Neural progenitor cell (in vitro differentiated cells): ENCODE measurements at regions not wholly inside any gene's neighbourhood (a gene's known extent, or its start where the extent isn't known, plus 50 kb on each side); places are given as distances from the start of the nearest gene placed in this dataset.
"Not testable (repeated sequence)": the region's sequence is repeated elsewhere in the genome, so short reads cannot be mapped to it uniquely, and the experiment has no call there.

Source experiments
- DNase-seq: peaks from one replicate; pipeline ENCODE4 v3.0.0-alpha.2; 2016; ENCODE audit warnings: low spot score
- H2AFZ ChIP-seq: fragments of 200-600 bp; sonication (generic); replicated peaks from 2 replicates; pipeline ENCODE4 v1.6.1; 2016; ENCODE audit warnings: antibody characterized with exemption
- H3F3A ChIP-seq: fragments of 200-600 bp; sonication (generic); 2 replicates; pipeline ENCODE4 v1.6.1; 2016; ENCODE audit warnings: antibody characterized with exemption, low read depth
- H3K27ac ChIP-seq: fragments of 200-600 bp; sonication (generic); 2 replicates; pipeline ENCODE4 v1.5.1; 2016; ENCODE audit warnings: mild to moderate bottlenecking
- H3K27me3 ChIP-seq: fragments of 200-600 bp; sonication (generic); 2 replicates; pipeline ENCODE4 v1.6.1; 2016; ENCODE audit warnings: mild to moderate bottlenecking, moderate library complexity
- H3K36me3 ChIP-seq: fragments of 200-600 bp; sonication (generic); 2 replicates; pipeline ENCODE4 v1.5.1; 2016
- H3K4me1 ChIP-seq: fragments of 200-600 bp; sonication (generic); 2 replicates; pipeline ENCODE4 v1.6.1; 2016; ENCODE audit warnings: mixed run types
- H3K4me2 ChIP-seq: fragments of 200-600 bp; sonication (generic); 2 replicates; pipeline ENCODE4 v1.6.1; 2016
- H3K4me3 ChIP-seq: fragments of 200-600 bp; sonication (generic); 2 replicates; pipeline ENCODE4 v1.5.1; 2016
- H3K79me2 ChIP-seq: fragments of 200-600 bp; sonication (generic); 2 replicates; pipeline ENCODE4 v1.6.1; 2016; ENCODE audit warnings: low read depth
- H3K9ac ChIP-seq: fragments of 200-600 bp; sonication (generic); 2 replicates; pipeline ENCODE4 v1.6.1; 2016
- H3K9me3 ChIP-seq: fragments of 200-600 bp; sonication (generic); 2 replicates; pipeline ENCODE4 v1.5.1; 2016; ENCODE audit warnings: low read depth
- H4K20me1 ChIP-seq: fragments of 200-600 bp; sonication (generic); 2 replicates; pipeline ENCODE4 v1.6.1; 2016; ENCODE audit warnings: low read depth
- H3K27ac Mint-ChIP-seq: 3 replicates; pipeline ENCODE4 v1.8.0; 2021; ENCODE audit warnings: mixed read lengths
- H3K27me3 Mint-ChIP-seq: 2 replicates; pipeline ENCODE4 v1.8.0; 2022; ENCODE audit warnings: low read depth, mild to moderate bottlenecking, inconsistent platforms, moderate library complexity, mixed read lengths; ENCODE audit not compliant: insufficient read depth
- H3K36me3 Mint-ChIP-seq: 3 replicates; pipeline ENCODE4 v1.8.0; 2021; ENCODE audit warnings: mixed read lengths
- H3K4me1 Mint-ChIP-seq: 3 replicates; pipeline ENCODE4 v1.8.0; 2021; ENCODE audit warnings: mixed read lengths
- H3K4me3 Mint-ChIP-seq: 3 replicates; pipeline ENCODE4 v1.8.0; 2021; ENCODE audit warnings: mild to moderate bottlenecking, moderate library complexity, mixed read lengths
- H3K9me3 Mint-ChIP-seq: 3 replicates; pipeline ENCODE4 v1.8.0; 2020; ENCODE audit warnings: mixed read lengths
- EZH2 ChIP-seq: fragments of 200-600 bp; sonication (generic); IDR thresholded peaks from 2 replicates; pipeline ENCODE4 v1.6.1; 2017; ENCODE audit warnings: antibody characterized with exemption, mild to moderate bottlenecking, moderate library complexity
- EZH2phosphoT487 ChIP-seq: fragments of 200-600 bp; sonication (generic); IDR thresholded peaks from 2 replicates; pipeline ENCODE4 v1.6.1; 2017; ENCODE audit warnings: antibody characterized with exemption
- TF ChIP-seq, protein P1 (sequence below): fragments of 200-600 bp; sonication (generic); IDR thresholded peaks from 2 replicates; pipeline ENCODE4 v1.5.1; 2017; ENCODE audit warnings: antibody characterized with exemption, mild to moderate bottlenecking

DNA sequence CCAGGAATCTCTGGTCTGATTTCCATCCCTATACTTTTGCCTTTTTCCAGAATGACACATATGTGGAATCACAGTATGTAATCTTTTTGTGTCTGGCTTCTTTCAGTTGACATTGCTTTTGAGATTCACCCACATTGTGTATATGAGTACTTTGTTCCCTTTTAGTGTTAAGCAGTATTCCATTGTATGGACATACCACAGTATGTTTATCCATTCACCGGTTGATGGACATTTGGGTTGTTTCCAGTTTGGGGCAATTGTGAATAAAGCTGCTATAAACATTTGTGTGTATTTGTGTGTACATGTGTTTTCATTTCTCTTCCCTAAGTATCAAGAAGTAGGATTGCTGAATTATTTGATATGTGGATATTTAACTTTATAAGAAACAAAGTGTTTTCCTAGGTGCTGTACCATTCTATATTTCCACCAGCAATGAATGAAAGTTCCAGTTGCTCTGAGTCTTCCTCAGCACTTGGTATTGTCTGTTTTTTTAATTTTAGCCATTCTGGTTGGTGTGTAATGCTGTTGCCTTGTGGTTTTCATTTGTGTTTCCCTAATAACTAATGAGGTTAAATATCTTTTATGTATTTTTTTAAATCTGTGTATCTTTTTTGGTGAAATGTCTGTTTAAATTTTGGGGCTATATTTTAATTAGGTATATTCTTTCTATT, 203.5 kb upstream of the HAAO start:
- no peaks in the 10 kb centered on the region for H3F3A ChIP-seq
- peaks cover 4% of the 10 kb centered on the region for H3K4me1 ChIP-seq
- Mint-ChIP-seq H3K27me3 (peaks cover 2% of the 10 kb centered on the region), H3K27ac (no peak overlapping the region), H3K4me1 (peaks cover 3% of the 10 kb centered on the region), H3K4me3 (no peak overlapping the region), H3K36me3 (no peaks in the 10 kb centered on the region), H3K9me3 (peaks cover 8% of the 10 kb centered on the region)
- no peaks in the 10 kb centered on the region for H4K20me1 ChIP-seq
- H2AFZ ChIP-seq, result no peak overlapping the region
- no peaks in the 10 kb centered on the region for H3K79me2 ChIP-seq
- H3K27ac ChIP-seq, result no peak overlapping the region
- TF ChIP-seq, protein P1, sequence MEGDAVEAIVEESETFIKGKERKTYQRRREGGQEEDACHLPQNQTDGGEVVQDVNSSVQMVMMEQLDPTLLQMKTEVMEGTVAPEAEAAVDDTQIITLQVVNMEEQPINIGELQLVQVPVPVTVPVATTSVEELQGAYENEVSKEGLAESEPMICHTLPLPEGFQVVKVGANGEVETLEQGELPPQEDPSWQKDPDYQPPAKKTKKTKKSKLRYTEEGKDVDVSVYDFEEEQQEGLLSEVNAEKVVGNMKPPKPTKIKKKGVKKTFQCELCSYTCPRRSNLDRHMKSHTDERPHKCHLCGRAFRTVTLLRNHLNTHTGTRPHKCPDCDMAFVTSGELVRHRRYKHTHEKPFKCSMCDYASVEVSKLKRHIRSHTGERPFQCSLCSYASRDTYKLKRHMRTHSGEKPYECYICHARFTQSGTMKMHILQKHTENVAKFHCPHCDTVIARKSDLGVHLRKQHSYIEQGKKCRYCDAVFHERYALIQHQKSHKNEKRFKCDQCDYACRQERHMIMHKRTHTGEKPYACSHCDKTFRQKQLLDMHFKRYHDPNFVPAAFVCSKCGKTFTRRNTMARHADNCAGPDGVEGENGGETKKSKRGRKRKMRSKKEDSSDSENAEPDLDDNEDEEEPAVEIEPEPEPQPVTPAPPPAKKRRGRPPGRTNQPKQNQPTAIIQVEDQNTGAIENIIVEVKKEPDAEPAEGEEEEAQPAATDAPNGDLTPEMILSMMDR, result no peak
- TF ChIP-seq EZH2 (no peak), EZH2phosphoT487 (no peak)
- H3K36me3 ChIP-seq, result no peaks in the 10 kb centered on the region
- DNase-seq, result no peak
- no peak overlapping the region for H3K9ac ChIP-seq
- H3K4me3 ChIP-seq, result no peak overlapping the region
- H3K27me3 ChIP-seq, result no peaks in the 10 kb centered on the region
- peaks cover 6% of the 10 kb centered on the region for H3K9me3 ChIP-seq
- no peak overlapping the region for H3K4me2 ChIP-seq

- H3K4me1 ChIP-seq, H3K27ac Mint-ChIP-seq, H3K9me3 ChIP-seq, H3K27me3 ChIP-seq, H3K4me1 Mint-ChIP-seq, H3K27me3 Mint-ChIP-seq, H3K9ac ChIP-seq, H3K36me3 ChIP-seq, H4K20me1 ChIP-seq, H3K79me2 ChIP-seq, H3K4me3 ChIP-seq, H3K9me3 Mint-ChIP-seq, H3F3A ChIP-seq, H3K4me2 ChIP-seq, DNase-seq, H2AFZ ChIP-seq, H3K27ac ChIP-seq, H3K36me3 Mint-ChIP-seq: not testable (repeated sequence)
- peak overlapping the region; percentile 38 for H3K4me3 Mint-ChIP-seq
Measured at GRCh38 chr2:42989283-42990081, 197.1 kb upstream of the HAAO start.

- not testable (repeated sequence) for H3K9me3 Mint-ChIP-seq, H3K27me3 ChIP-seq, H3K36me3 Mint-ChIP-seq, H3K4me1 Mint-ChIP-seq, H3K9me3 ChIP-seq, H3K27ac ChIP-seq, H3K9ac ChIP-seq, DNase-seq, H3K36me3 ChIP-seq, H3K27me3 Mint-ChIP-seq, H4K20me1 ChIP-seq, H3K4me3 Mint-ChIP-seq, H3K79me2 ChIP-seq, H3K27ac Mint-ChIP-seq, H3K4me3 ChIP-seq, H2AFZ ChIP-seq, H3K4me2 ChIP-seq
- Histone ChIP-seq H3K4me1 (peaks cover 15% of the 10 kb centered on the region), H3F3A (peaks cover 18% of the 10 kb centered on the region)
Measured at GRCh38 chr2:42988055-42988454, 195.7 kb upstream of the HAAO start.

DNA sequence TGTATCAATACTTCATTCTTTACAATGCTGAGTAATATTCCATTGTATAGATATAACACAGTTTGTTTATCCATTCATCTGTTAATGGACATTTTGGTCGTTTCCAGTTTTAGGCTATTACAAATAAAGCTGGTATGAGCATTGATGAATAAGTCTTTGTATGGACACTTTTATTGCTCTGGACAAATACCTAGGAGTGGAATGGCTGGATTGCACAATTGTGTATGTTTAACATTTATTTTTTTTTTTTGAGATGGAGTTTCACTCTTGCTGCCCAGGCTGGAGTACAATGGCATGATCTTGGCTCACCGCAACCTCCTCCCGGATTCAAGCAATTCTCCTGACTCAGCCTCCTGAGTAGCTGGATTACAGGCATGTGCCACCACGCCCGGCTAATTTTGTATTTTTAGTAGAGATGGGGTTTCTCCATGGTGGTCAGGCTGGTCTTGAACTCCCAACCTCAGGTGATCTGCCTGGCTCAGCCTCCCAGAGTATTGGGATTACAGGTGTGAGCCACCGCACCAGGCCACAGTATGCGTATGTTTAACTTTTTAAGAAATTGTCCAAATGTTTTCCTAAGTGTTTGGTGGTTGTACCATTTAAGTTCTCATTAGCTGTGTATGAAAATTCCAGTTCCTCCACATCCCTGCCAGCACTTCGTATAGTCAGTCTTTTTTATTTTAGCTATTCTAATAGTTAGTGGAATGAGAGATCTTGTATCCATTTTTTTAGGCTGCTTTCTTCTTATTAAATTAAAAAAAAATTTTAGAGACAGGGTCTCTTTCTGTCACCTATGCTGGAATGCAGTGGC, 194.9 kb upstream of the HAAO start:
- H3F3A ChIP-seq, result peaks cover 18% of the 10 kb centered on the region
- Mint-ChIP-seq H3K27ac (no peak overlapping the region), H3K27me3 (peaks cover 2% of the 10 kb centered on the region), H3K9me3 (peaks cover 4% of the 10 kb centered on the region), H3K4me3 (no peak overlapping the region), H3K36me3 (no peaks in the 10 kb centered on the region), H3K4me1 (peaks cover 6% of the 10 kb centered on the region)
- H3K27ac ChIP-seq, result no peak overlapping the region
- no peak overlapping the region for H3K4me3 ChIP-seq
- no peaks in the 10 kb centered on the region for H3K36me3 ChIP-seq
- H3K4me2 ChIP-seq, result no peak overlapping the region
- H2AFZ ChIP-seq, result no peak overlapping the region
- H3K4me1 ChIP-seq, result peaks cover 15% of the 10 kb centered on the region
- H3K79me2 ChIP-seq, result no peaks in the 10 kb centered on the region
- H4K20me1 ChIP-seq, result no peaks in the 10 kb centered on the region
- TF ChIP-seq EZH2, result no peak
- no peaks in the 10 kb centered on the region for H3K27me3 ChIP-seq
- no peak overlapping the region for H3K9ac ChIP-seq
- no peak for DNase-seq
- no peaks in the 10 kb centered on the region for H3K9me3 ChIP-seq
